Endothelial cell of umbilical vein (primary cell): ENCODE measurements at regions not wholly inside any gene's neighbourhood (a gene's known extent, or its start where the extent isn't known, plus 50 kb on each side); places are given as distances from the start of the nearest gene placed in this dataset.

Source experiments
- BruUV-seq: library from RNA; stranded (reverse); fragments of 400-500 nt; replicated peaks from 2 replicates; lab custom pipeline; 2021; lab: Mats Ljungman, UMichigan
- CTCF ChIA-PET: fragments of 300-600, 350-600 bp; sonication (Branson Sonifier 250); formaldehyde crosslinking; loops from one replicate; lab custom pipeline; 2021; ENCODE audit warnings: antibody characterized with exemption, inconsistent platforms; lab: Charles Lee
- POLR2A ChIA-PET: fragments of 300-600, 350-600 bp; sonication (Branson Sonifier 250); formaldehyde crosslinking; loops from one replicate; lab custom pipeline; 2021; ENCODE audit warnings: antibody characterized with exemption, inconsistent platforms; lab: Charles Lee
- DNase-seq: peaks from one replicate; pipeline ENCODE4 v3.0.0-alpha.2; 2011; ENCODE audit warnings: low read depth, low spot score
- FAIRE-seq: peaks from 2 replicates; lab custom pipeline; 2011; peaks lifted over from hg19 to GRCh38; lab: Jason Lieb, UNC
- H2AFZ ChIP-seq: 2 replicates; pipeline ENCODE4 v1.6.0; 2012; ENCODE audit warnings: low read depth, low read length, control low read depth, inconsistent platforms
- H3K27ac ChIP-seq: 2 replicates; pipeline ENCODE4 v1.5.1; 2011; ENCODE audit warnings: low read depth, mild to moderate bottlenecking, control low read depth, low read length, moderate library complexity; ENCODE audit not compliant: insufficient read depth
- H3K27me3 ChIP-seq, 2 experiments: 2 replicates each; pipeline versions ENCODE4 v1.6.0 to v1.6.1; 2011; ENCODE audit warnings: low read length in 2 of 2, mixed read lengths in 1 of 2; ENCODE audit not compliant: control insufficient read depth in 2 of 2, insufficient read depth in 2 of 2
- H3K36me3 ChIP-seq, 2 experiments: 2 replicates in 1 of 2; 3 replicates in 1 of 2; pipeline ENCODE4 v1.5.1; 2011; ENCODE audit warnings: low read length in 2 of 2, mild to moderate bottlenecking in 1 of 2, moderate library complexity in 1 of 2; ENCODE audit not compliant: control insufficient read depth in 2 of 2, insufficient read depth in 2 of 2; ENCODE audit errors: extremely low read depth in 1 of 2
- H3K4me1 ChIP-seq: 3 replicates; pipeline ENCODE4 v1.5.1; 2011; ENCODE audit warnings: mild to moderate bottlenecking, low read length; ENCODE audit not compliant: control insufficient read depth, insufficient read depth; ENCODE audit errors: extremely low read depth
- H3K4me2 ChIP-seq: 2 replicates; pipeline ENCODE4 v1.6.1; 2011; ENCODE audit warnings: low read length, control low read depth, mixed read lengths; ENCODE audit not compliant: insufficient read depth
- H3K4me3 ChIP-seq, 3 experiments: fragments of 200-600 bp in 1 of 3; sonication (generic), shearing (Covaris generic) in 1 of 3; replicated peaks in 1 of 3; 2 replicates each; pipeline ENCODE4 v1.5.1; 2011 to 2016; ENCODE audit warnings: control low read depth in 3 of 3, low read length in 3 of 3, mild to moderate bottlenecking in 2 of 3, inconsistent platforms in 1 of 3, low read depth in 1 of 3, moderate library complexity in 1 of 3; ENCODE audit not compliant: insufficient read depth in 1 of 3
- H3K79me2 ChIP-seq: 2 replicates; pipeline ENCODE4 v1.6.0; 2012; ENCODE audit warnings: low read length, inconsistent platforms; ENCODE audit not compliant: control insufficient read depth, insufficient read depth
- H3K9ac ChIP-seq: replicated peaks from 2 replicates; pipeline ENCODE3; 2011; ENCODE audit warnings: low read length, control low read depth; ENCODE audit not compliant: insufficient read depth; ENCODE audit errors: extremely low read depth
- H3K9me1 ChIP-seq: replicated peaks from 3 replicates; pipeline ENCODE4 v1.6.0; 2011; ENCODE audit warnings: mild to moderate bottlenecking, low read length; ENCODE audit not compliant: control insufficient read depth, insufficient read depth; ENCODE audit errors: extremely low read depth
- H3K9me3 ChIP-seq: replicated peaks from 2 replicates; pipeline ENCODE4 v1.5.1; 2012; ENCODE audit warnings: low read length, inconsistent platforms; ENCODE audit not compliant: control insufficient read depth, insufficient read depth
- H4K20me1 ChIP-seq: replicated peaks from 2 replicates; pipeline ENCODE3; 2011; ENCODE audit warnings: mild to moderate bottlenecking, low read length; ENCODE audit not compliant: control insufficient read depth, insufficient read depth; ENCODE audit errors: extremely low read depth
- CTCF ChIP-seq, 2 donors: IDR thresholded peaks; 1 replicate in 1 of 2; 2 replicates in 1 of 2; pipeline ENCODE4 v1.5.1; 2011; ENCODE audit warnings: low read length in 2 of 2, mild to moderate bottlenecking in 2 of 2, moderate library complexity in 2 of 2, control low read depth in 1 of 2, inconsistent platforms in 1 of 2, low read depth in 1 of 2; ENCODE audit not compliant: insufficient read depth in 1 of 2; ENCODE audit errors: extremely low read depth in 1 of 2
- EZH2 ChIP-seq: IDR thresholded peaks from 2 replicates; pipeline ENCODE4 v1.6.1; 2012; ENCODE audit warnings: borderline replicate concordance, low read depth, mild to moderate bottlenecking, moderate library complexity, low read length, inconsistent platforms; ENCODE audit not compliant: severe bottlenecking
- FOS ChIP-seq: IDR thresholded peaks from 2 replicates; pipeline ENCODE4 v1.6.1; 2011; ENCODE audit warnings: mild to moderate bottlenecking, low read length, moderate library complexity, borderline replicate concordance; ENCODE audit not compliant: insufficient read depth
- GATA2 ChIP-seq: IDR thresholded peaks from 2 replicates; pipeline ENCODE4 v1.7.0; 2011; ENCODE audit warnings: low read depth, mild to moderate bottlenecking, moderate library complexity, mixed read lengths, low read length; ENCODE audit not compliant: insufficient read length, insufficient read depth
- JUN ChIP-seq: IDR thresholded peaks from 2 replicates; pipeline ENCODE4 v1.6.1; 2011; ENCODE audit warnings: borderline replicate concordance, low read depth; ENCODE audit not compliant: insufficient read length, insufficient read depth
- MAX ChIP-seq: IDR thresholded peaks from 2 replicates; pipeline ENCODE4 v1.6.1; 2011; ENCODE audit not compliant: insufficient read depth, insufficient read length
- MYC ChIP-seq: IDR thresholded peaks from one replicate; pipeline ENCODE4 v1.6.1; 2011; ENCODE audit warnings: mild to moderate bottlenecking, low read depth, low read length
- POLR2A ChIP-seq: IDR thresholded peaks from 2 replicates; pipeline ENCODE4 v1.6.1; 2012; ENCODE audit warnings: low read depth, mild to moderate bottlenecking, control low read depth, low read length
- POLR2AphosphoS5 ChIP-seq: IDR thresholded peaks from 2 replicates; pipeline ENCODE4 v1.6.1; 2012; ENCODE audit warnings: low read depth, mild to moderate bottlenecking, control low read depth, low read length, moderate library complexity; ENCODE audit not compliant: insufficient read depth
- dilution Hi-C: fragments of 300-500 bp; cut with MboI; formaldehyde crosslinking; loops from one replicate; pipeline ENCODE4 v1.15.0; 2019; ENCODE audit warnings: low sequenced_read_pairs; ENCODE audit not compliant: extremely low pct_ligation_motif_present
- intact Hi-C: fragments of 100-400 bp; cut with micrococcal nuclease; formaldehyde crosslinking; loops from one replicate; pipeline ENCODE4 v1.10.0; 2022

- ChIA-PET CTCF (interaction anchor here (1.5 to 2.5 kb wide), 2 partner anchors 28 to 48 kb away, joined by 8 to 10 read pairs; no protein-coding TSS in a partner anchor), POLR2A (no interaction called here)
- Histone ChIP-seq H3K36me3 (no peaks in the 10 kb centered on the region), H3K4me1 (no peaks in the 10 kb centered on the region), H3K79me2 (no peaks in the 10 kb centered on the region), H3K27ac (no peak overlapping the region), H3K4me2 (no peak overlapping the region), H4K20me1 (no peaks in the 10 kb centered on the region), H2AFZ (no peak overlapping the region), H3K27me3 (peaks cover 12 to 17% of the 10 kb centered on the region in 2 experiments), H3K9me3 (no peaks in the 10 kb centered on the region), H3K9ac (no peak overlapping the region), H3K4me3 (no peak overlapping the region), H3K9me1 (no peaks in the 10 kb centered on the region)
- DNase-seq (no peak), FAIRE-seq (no peak)
- dilution Hi-C loops: no loop called here
- TF ChIP-seq GATA2 (no peak), MYC (no peak), EZH2 (no peak)
- intact Hi-C loops: loop anchor here (1.0 kb wide), 1 partner anchor 48 kb away; no protein-coding TSS in a partner anchor
- no TSS peak for BruUV-seq
These were observed 104.9 kb downstream of the VPREB1 start for GRCh38 chr22:22349455-22349836.

- Histone ChIP-seq H3K4me3 (no peak overlapping the region), H3K79me2 (no peaks in the 10 kb centered on the region), H3K36me3 (no peaks in the 10 kb centered on the region), H3K4me1 (no peaks in the 10 kb centered on the region), H2AFZ (no peak overlapping the region), H3K9me1 (no peaks in the 10 kb centered on the region), H3K4me2 (no peak overlapping the region), H3K9ac (no peak overlapping the region), H3K27me3 (peaks cover 17% of the 10 kb centered on the region in 2 experiments), H4K20me1 (no peaks in the 10 kb centered on the region), H3K27ac (no peak overlapping the region), H3K9me3 (no peaks in the 10 kb centered on the region)
- ChIA-PET CTCF (interaction anchor here (0.9 kb wide), 1 partner anchor 9 kb away, joined by 5 read pairs; no protein-coding TSS in a partner anchor), POLR2A (no interaction called here)
- BruUV-seq: no TSS peak
- no peak for DNase-seq
- TF ChIP-seq POLR2A (no peak), FOS (no peak), MYC (no peak), EZH2 (no peak), GATA2 (no peak), CTCF (IDR thresholded peaks at IDR 0.05; ENCODE audit: extremely low read depth in 1 of 2, insufficient read depth in 1 of 2, low read depth in 1 of 2, low read length in 2 of 2) (no peak), JUN (no peak), MAX (no peak), POLR2AphosphoS5 (no peak)
- dilution Hi-C loops: no loop called here
- intact Hi-C loops: no loop called here
- FAIRE-seq: no peak
These were observed 106.8 kb downstream of the VPREB1 start for GRCh38 chr22:22351366-22351765.
